GM10248 (cell line): ENCODE measurements at regions not wholly inside any gene's neighbourhood (a gene's known extent, or its start where the extent isn't known, plus 50 kb on each side); places are given as distances from the start of the nearest gene placed in this dataset.

ENCODE experiments used
- CTCF ChIA-PET: fragments of 300-600 bp; sonication (Branson Sonifier 250); formaldehyde crosslinking; extraction: SDS; loops from one replicate; lab custom pipeline; 2021; ENCODE audit warnings: antibody characterized with exemption; lab: Yijun Ruan, JAX
- POLR2A ChIA-PET: fragments of 350-650 bp; sonication (Branson Sonifier 250); formaldehyde crosslinking; extraction: SDS; loops from one replicate; lab custom pipeline; 2020; ENCODE audit warnings: antibody characterized with exemption; lab: Yijun Ruan, JAX
- DNase-seq: peaks from one replicate; pipeline ENCODE4 v3.0.0; 2012; ENCODE audit errors: extremely low spot score
- TF ChIP-seq, protein P1 (sequence below): IDR thresholded peaks from 2 replicates; pipeline ENCODE4 v1.5.1; 2012; ENCODE audit warnings: mild to moderate bottlenecking, low read depth; ENCODE audit errors: extremely low read depth, missing control alignments, control extremely low read depth

DNA sequence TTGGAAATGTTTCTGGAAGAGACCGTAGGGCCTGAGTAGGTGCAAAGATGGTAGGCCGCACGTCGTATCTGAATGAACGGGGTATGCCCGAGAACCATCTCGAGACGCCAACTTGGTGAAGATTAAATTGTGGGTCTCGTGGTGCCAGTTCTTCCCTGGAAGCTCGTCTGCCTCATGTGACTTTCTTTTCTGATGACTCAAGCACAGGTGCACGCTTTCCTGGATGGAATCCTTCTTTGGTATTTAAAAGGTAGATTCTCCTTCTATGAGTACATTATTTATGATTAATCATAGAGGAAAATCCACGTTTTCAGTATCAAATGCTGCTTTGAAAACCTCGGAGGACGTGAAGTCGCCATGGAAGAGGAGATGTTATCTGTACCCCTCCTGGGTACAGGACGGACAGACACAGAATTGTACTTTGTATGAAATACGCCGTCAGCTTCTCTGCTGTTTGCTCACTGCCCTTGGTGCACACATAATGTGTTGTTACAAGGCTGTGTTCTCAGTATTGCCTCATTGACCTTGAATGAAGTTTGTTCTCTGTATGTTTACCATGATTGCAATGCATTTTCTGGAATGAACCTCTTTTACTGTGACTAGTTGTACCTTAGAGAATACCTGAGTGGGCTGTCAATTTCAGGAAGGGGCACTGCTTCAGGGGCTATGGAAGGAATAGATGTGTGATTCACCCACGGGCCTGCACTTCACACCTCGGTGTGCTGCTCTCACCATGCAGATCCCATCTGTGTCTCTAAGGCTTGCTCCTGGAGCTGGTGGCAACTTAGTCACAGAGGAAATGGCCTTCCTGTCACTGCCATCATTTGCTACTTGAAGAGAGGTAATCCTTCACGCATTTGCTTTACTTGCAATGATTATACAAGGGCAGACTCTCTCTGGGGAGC lies 137.3 kb upstream of the RTL1 start:
- TF ChIP-seq, protein P1, sequence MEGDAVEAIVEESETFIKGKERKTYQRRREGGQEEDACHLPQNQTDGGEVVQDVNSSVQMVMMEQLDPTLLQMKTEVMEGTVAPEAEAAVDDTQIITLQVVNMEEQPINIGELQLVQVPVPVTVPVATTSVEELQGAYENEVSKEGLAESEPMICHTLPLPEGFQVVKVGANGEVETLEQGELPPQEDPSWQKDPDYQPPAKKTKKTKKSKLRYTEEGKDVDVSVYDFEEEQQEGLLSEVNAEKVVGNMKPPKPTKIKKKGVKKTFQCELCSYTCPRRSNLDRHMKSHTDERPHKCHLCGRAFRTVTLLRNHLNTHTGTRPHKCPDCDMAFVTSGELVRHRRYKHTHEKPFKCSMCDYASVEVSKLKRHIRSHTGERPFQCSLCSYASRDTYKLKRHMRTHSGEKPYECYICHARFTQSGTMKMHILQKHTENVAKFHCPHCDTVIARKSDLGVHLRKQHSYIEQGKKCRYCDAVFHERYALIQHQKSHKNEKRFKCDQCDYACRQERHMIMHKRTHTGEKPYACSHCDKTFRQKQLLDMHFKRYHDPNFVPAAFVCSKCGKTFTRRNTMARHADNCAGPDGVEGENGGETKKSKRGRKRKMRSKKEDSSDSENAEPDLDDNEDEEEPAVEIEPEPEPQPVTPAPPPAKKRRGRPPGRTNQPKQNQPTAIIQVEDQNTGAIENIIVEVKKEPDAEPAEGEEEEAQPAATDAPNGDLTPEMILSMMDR, result no peak
- ChIA-PET CTCF (no interaction called here), POLR2A (no interaction called here)
- no peak for DNase-seq

DNA sequence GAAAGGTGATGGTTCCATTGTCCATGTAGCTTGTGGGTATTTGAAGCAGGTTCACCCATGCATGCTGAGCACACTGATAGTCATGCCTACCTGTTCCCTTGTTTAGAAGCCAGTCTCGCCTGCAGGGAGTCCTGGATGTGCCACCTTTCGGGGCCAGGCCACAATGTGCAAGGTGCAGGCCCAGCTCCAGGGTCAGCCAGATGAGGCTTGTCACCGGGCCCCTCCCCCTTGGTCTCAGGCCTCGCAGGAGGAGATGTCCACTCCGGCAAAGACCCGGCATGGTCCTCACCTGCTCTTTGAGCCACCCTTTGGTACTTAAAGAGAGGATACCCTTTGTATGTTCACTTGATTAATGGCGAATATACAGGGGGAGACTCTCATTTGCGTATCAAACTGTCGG lies 140.4 kb upstream of the RTL1 start:
- ChIA-PET POLR2A (no interaction called here), CTCF (no interaction called here)
- no peak for DNase-seq
- TF ChIP-seq, protein P1, result no peak

DNA sequence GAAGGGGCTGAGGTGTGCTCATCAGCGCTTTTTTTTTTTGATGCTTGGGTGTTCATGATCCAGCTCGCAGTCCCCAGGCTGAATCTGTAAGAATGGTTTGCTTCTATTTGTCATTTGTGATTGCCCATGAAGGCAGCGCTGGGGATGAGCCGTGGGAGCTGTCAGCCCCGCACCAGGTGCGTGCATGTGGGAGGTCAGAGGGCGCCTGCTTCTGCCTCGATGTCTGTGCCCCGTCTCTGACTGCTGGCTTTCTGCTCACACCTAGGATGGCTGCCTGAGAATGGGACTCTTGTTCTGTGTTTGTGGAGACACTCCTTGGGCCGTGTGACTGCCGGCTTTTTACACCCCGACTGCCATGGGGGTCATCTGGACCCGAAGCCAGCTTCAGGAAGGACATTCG lies 141.2 kb upstream of the RTL1 start:
- POLR2A ChIA-PET, result no interaction called here
- TF ChIP-seq, protein P1, result no peak
- CTCF ChIA-PET, result no interaction called here
- no peak for DNase-seq

DNA sequence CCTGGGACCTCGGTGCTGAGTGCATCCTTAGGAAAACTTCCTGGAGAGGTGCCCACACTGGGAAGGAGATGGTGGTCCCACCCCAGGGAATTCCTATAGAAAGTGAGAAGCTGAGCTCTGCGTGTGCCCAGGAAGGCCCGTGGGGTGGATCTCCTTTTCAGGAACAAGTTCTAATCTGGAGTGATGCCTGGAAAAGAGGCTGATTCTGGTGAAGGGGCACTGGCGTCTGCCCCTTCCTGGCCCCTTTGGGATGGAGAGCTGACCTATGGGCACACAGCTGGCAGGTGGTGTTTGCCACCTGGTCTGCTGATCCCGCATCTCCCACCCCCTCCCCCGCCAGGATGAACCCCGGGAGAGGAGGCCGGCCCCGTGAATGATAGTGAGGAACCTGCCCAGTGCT lies 142.0 kb upstream of the RTL1 start:
- no peak for DNase-seq
- CTCF ChIA-PET, result no interaction called here
- POLR2A ChIA-PET, result no interaction called here
- TF ChIP-seq, protein P1, result no peak

DNA sequence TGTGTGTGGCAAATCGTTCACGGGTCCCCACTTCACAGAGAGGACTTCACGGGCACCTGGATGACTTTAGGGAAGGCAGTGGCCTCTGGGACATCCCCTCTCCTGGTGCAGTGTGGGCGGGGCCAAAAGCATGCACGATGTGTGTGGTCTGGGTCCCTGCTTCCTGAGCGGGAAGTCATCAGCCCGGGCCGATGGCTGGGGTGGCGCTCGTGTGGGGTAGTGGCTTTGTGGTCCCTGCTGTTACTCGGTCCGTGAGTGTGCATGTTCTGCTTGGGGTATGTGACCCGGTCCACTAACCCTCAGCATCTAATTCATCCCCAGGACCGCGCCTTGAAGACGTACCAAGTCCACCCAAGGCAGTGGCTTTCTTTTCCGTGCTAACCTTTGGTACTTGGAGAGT lies 142.5 kb upstream of the RTL1 start:
- no peak for DNase-seq
- TF ChIP-seq, protein P1, result no peak
- POLR2A ChIA-PET, result no interaction called here

DNA sequence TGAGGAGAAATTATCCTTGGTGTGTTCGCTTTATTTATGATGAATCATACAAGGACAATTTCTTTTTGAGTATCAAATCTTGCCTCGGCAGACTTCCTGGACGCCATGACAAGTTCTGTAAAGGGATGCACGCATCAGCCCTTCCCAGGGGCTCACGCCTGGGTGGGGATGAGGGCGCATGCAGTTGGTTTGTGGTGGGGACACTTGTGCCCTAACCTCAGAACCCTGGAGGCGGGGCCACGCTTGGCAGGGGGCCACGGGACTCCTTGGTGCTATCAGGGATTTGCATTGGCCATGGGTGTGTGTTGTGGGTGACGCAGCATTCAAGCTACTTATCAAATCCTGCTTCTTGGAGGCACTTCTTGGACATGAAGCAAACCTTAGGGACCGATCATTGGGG lies 143.8 kb upstream of the RTL1 start:
- TF ChIP-seq, protein P1, result no peak
- no peak for DNase-seq
- POLR2A ChIA-PET, result no interaction called here
- CTCF ChIA-PET, result no interaction called here

More for the DNA sequence above, 142.5 kb upstream of the RTL1 start:
- CTCF ChIA-PET, result no interaction called here
